Ovary (tissue), 7 donors: ENCODE measurements at regions not wholly inside any gene's neighbourhood (a gene's known extent, or its start where the extent isn't known, plus 50 kb on each side); places are given as distances from the start of the nearest gene placed in this dataset.

ENCODE experiments used
- DNase-seq, 5 donors: peaks; one replicate each; pipeline ENCODE4 v3.0.0-alpha.2; 2019 to 2020
- H3K27ac ChIP-seq, 2 donors: fragments of 200-600 bp; one replicate each; pipeline versions ENCODE4 v1.5.1 to v1.8.0; 2019 to 2022
- H3K27me3 ChIP-seq: fragments of 200-600 bp; one replicate; pipeline ENCODE4 v1.8.0; 2022
- H3K36me3 ChIP-seq: fragments of 200-600 bp; sonication (generic); one replicate; pipeline ENCODE4 v1.5.1; 2019
- H3K4me1 ChIP-seq: one replicate; pipeline ENCODE4 v1.8.1; 2013; ENCODE audit warnings: mild to moderate bottlenecking, moderate library complexity; ENCODE audit not compliant: insufficient read depth
- H3K4me3 ChIP-seq: fragments of 200-600 bp; sonication (generic); one replicate; pipeline ENCODE4 v1.5.1; 2017
- H3K9me3 ChIP-seq, 2 donors: fragments of 200-600 bp in 1 of 2; sonication (generic) in 1 of 2; one replicate each; pipeline versions ENCODE4 v1.5.1 to v1.8.1; 2013 to 2019; ENCODE audit warnings: mild to moderate bottlenecking in 1 of 2, moderate library complexity in 1 of 2
- CTCF ChIP-seq, 3 donors: fragments of 450-650 bp in 2 of 3; fragments of 200-600 bp in 1 of 3; IDR thresholded peaks; one replicate each; pipeline versions ENCODE4 v1.5.1 to v1.8.0; 2016 to 2022; ENCODE audit warnings: antibody characterized with exemption in 3 of 3, mild to moderate bottlenecking in 1 of 3
- EP300 ChIP-seq: sonication (generic); formaldehyde crosslinking; IDR thresholded peaks from one replicate; pipeline ENCODE4 v1.6.1; 2017; ENCODE audit warnings: antibody characterized with exemption
- POLR2A ChIP-seq: fragments of 450-650 bp; IDR thresholded peaks from one replicate; pipeline ENCODE4 v1.6.1; 2017; ENCODE audit warnings: antibody characterized with exemption, mild to moderate bottlenecking, moderate library complexity
- WGBS, 3 donors: extraction: QIAGEN DNeasy Blood & Tissue Kit in 1 of 3; methylation state at CpG; one replicate each; pipeline versions ENCODE4 v1.1.5 to v1.1.7; 2013 to 2017; 5-methylcytosine and 5-hydroxymethylcytosine counted together
- intact Hi-C, 4 donors: fragments of 100-400 bp; cut with DNase I; formaldehyde crosslinking; loops; one replicate each; pipeline versions ENCODE4 v1.11.0 to v1.15.1; 2022 to 2023
- donor health status: DM: no; HTN: no; CAD: no; lungs with moderate emphysema.
- donor health status: DM: no; HTN: no; CAD: no.
- donor health status: Bipolar disorder and iron deficiency.
- donor health status: DM: no; HTN: no; CAD: no.
- donor health status: DM: yes; HTN: yes; CAD: no.

DNA sequence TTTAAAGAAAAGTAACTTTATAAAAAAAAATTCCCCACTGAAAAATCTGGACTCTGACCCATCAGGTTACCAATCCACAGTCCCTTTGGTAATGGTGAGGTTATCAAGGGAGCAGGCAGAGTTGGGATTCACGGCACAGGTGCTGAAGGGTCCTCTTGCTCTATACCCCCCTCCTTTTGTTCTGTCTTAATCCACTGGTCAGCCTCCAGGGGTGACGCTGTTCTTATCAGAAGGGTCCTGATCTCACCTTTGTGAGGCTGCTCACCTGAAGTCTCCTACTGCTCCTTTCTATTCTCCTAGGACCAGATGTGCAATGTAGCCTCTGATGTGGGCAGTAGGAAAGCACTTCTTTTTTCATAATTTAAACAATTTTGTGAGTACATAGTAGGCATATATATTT lies 80.6 kb upstream of the E2F8 start:
- no peaks in the 10 kb centered on the region for H3K36me3 ChIP-seq
- no peak overlapping the region for H3K27ac ChIP-seq
- H3K4me1 ChIP-seq = peaks cover 3% of the 10 kb centered on the region
- 56 to 60% (median 58%) methylated on average over 2 of the region's 2 CpGs for WGBS, 3 donors
- TF ChIP-seq POLR2A (no peak), CTCF (IDR thresholded peaks at IDR 0.05) (no peak)
- H3K9me3 ChIP-seq = no peaks in the 10 kb centered on the region
- intact Hi-C loops = no loop called here
- DNase-seq = no peak
- no peak overlapping the region for H3K4me3 ChIP-seq
- no peaks in the 10 kb centered on the region for H3K27me3 ChIP-seq

GRCh38 chr11:19320827-19321226 lies 80.1 kb upstream of the E2F8 start:
- no peaks in the 10 kb centered on the region for H3K9me3 ChIP-seq

DNA sequence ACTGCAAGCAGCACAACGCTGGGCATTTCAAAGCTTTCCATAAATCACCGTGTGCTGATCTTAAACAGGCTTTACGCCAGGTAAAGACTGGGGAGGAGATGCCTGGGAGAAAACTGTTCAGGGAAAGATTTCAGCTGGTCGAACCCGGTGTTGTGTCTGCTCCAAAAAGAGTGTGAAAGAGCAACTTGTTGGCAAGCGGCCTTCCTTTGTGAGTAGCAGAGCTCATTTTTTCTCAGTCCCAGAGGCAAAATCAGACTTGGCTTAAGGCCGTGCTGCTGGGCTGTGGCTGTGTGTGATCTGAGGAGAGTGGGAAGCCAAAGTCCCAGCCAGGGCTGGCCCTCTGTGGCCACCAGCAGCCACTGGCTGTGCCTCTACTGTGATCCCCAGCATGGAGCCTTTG lies 75.7 kb upstream of the E2F8 start:
- Histone ChIP-seq H3K36me3 (no peaks in the 10 kb centered on the region), H3K4me3 (no peak overlapping the region), H3K27me3 (no peaks in the 10 kb centered on the region), H3K9me3 (no peaks in the 10 kb centered on the region), H3K27ac (no peak overlapping the region), H3K4me1 (peaks cover 3% of the 10 kb centered on the region)
- TF ChIP-seq CTCF (IDR thresholded peaks at IDR 0.05) (no peak), POLR2A (no peak), EP300 (no peak)
- WGBS, 3 donors = 9 to 13% (median 9%) methylated on average over 7 of the region's 7 CpGs
- DNase-seq = peak in 3 of 5 donors; percentile 21 to 34 (median 24)
- intact Hi-C loops = no loop called here

More at GRCh38 chr11:19320827-19321226, 80.1 kb upstream of the E2F8 start:
- no peaks in the 10 kb centered on the region for H3K27me3 ChIP-seq
- no peaks in the 10 kb centered on the region for H3K36me3 ChIP-seq
- H3K27ac ChIP-seq = no peak overlapping the region
- WGBS, 3 donors = 3 to 33% (median 32%) methylated on average over 1 of the region's 1 CpG
- no peak for DNase-seq
- intact Hi-C loops = no loop called here
- TF ChIP-seq POLR2A (no peak), EP300 (no peak), CTCF (IDR thresholded peaks at IDR 0.05) (no peak)
- no peak overlapping the region for H3K4me3 ChIP-seq
- peaks cover 3% of the 10 kb centered on the region for H3K4me1 ChIP-seq

- H3K9me3 ChIP-seq = no peaks in the 10 kb centered on the region
- TF ChIP-seq POLR2A = no peak
- TF ChIP-seq EP300 = no peak
- TF ChIP-seq CTCF (IDR thresholded peaks at IDR 0.05) = no peak
- H3K27me3 ChIP-seq = no peaks in the 10 kb centered on the region
- no peak for DNase-seq
- no peak overlapping the region for H3K27ac ChIP-seq
- H3K4me3 ChIP-seq = no peak overlapping the region
- H3K4me1 ChIP-seq = peaks cover 3% of the 10 kb centered on the region
- H3K36me3 ChIP-seq = no peaks in the 10 kb centered on the region
- WGBS, 3 donors = 52 to 60% (median 58%) methylated on average over 2 of the region's 2 CpGs
- intact Hi-C loops = no loop called here
Measured at GRCh38 chr11:19315511-19315910, 74.8 kb upstream of the E2F8 start.

DNA sequence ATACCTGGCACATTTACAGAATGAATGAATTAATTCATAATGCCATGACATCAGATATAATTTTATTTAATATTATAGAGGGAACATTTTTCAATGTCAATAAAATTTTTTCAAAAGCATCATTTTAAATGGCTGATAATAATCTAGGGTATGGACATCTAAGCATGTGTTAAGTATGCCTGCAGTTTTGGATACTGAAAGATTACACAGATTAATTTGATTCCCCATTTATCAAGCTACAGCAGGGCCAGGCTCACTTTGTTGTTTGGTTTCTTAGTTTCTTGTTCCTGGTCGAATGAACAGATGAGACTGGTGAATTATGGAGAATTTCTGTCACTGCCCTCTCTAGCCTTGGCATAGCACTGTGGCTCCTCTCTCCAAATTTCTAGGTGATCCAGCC lies 72.4 kb upstream of the E2F8 start:
- WGBS, 3 donors = 38 to 57% (median 42%) methylated on average over 1 of the region's 1 CpG
- DNase-seq = no peak
- Histone ChIP-seq H3K4me3 (no peak overlapping the region), H3K9me3 (no peaks in the 10 kb centered on the region), H3K4me1 (peaks cover 3% of the 10 kb centered on the region), H3K27ac (no peak overlapping the region), H3K36me3 (no peaks in the 10 kb centered on the region), H3K27me3 (no peaks in the 10 kb centered on the region)
- intact Hi-C loops = no loop called here
- no peak for TF ChIP-seq EP300
- no peak for TF ChIP-seq CTCF (IDR thresholded peaks at IDR 0.05)
- no peak for TF ChIP-seq POLR2A
